COLO668 (cell line): ENCODE measurements at regions not wholly inside any gene's neighbourhood (a gene's known extent, or its start where the extent isn't known, plus 50 kb on each side); places are given as distances from the start of the nearest gene placed in this dataset.

Experiments used
- DNase-seq: peaks from one replicate; lab custom pipeline; 2025; ENCODE audit not compliant: unreplicated experiment; lab: John Stamatoyannopoulos, UW

- no peak for DNase-seq
These were observed 162.3 kb upstream of the KLF14 start for GRCh38 chr7:130896051-130896881.

DNA sequence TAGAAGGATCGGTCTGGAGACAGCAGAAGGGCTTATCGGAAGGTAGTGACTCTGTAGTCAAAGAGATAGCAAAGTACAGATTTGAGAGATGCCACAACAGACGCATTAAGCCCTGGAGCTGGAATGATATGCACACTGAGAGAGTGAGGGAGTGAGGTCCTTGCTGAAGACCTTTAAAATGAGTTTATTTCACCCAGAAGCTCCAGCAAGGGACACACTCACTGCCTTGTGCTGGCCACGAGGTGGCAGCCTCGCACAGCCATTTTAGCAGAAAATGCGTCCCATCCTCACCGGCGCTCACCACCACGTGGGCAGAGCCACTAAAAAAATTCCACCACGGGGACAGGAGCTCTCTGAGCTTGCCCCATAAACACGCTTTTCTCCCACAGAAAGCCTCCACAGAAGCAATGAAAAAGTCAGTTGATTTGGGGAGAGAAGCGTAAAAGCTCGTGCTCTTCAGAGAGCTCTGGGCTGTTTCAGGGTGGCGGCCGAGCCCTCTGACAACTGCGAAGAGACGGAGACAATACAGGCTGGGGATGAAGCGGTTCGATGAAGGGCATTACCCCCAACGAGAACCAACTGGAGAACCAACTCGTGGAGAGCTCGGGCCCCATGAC is 163.0 kb upstream of the KLF14 start:
- DNase-seq = peak; percentile 64

- peak; percentile 55 for DNase-seq
These were observed 163.8 kb upstream of the KLF14 start for GRCh38 chr7:130897515-130898419.

GRCh38 chr7:130899071-130899560 is 165.1 kb upstream of the KLF14 start:
- DNase-seq = no peak

DNA sequence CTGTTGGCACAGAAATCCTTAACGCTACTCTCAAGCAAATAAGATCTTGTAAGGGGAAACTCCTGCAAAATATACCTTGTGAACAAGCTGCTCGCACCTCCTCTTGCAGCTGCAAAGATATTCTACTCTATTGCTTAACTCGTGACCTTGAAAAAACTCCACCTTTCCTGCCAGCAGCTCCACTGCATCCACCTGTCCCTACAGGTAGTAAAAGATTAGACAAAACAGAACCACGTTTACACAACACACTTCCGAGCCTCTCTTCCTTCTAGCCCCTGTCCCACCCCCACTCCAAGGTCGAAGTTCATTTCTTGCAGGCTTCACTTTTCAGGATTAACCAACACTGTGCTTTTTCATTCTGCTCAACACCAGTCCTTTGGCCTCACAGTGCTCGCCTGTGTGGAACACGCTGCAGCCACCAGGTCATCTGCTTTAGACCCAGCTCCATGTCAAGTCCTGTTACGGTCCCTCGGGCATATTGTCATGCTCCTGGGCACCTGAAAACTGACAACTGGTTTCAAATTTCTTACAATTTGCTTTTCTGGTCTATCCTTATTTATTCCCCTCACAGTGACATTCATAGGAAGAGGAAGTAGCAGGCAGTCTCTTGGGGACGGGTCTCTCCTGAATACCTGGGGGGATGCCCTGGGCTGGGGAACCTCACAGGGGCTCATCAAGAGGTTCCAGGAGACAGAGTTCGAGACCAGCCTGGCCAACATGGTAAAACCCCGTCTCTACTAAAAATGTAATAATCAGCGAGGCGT is 165.8 kb upstream of the KLF14 start:
- DNase-seq = peak; percentile 60

DNA sequence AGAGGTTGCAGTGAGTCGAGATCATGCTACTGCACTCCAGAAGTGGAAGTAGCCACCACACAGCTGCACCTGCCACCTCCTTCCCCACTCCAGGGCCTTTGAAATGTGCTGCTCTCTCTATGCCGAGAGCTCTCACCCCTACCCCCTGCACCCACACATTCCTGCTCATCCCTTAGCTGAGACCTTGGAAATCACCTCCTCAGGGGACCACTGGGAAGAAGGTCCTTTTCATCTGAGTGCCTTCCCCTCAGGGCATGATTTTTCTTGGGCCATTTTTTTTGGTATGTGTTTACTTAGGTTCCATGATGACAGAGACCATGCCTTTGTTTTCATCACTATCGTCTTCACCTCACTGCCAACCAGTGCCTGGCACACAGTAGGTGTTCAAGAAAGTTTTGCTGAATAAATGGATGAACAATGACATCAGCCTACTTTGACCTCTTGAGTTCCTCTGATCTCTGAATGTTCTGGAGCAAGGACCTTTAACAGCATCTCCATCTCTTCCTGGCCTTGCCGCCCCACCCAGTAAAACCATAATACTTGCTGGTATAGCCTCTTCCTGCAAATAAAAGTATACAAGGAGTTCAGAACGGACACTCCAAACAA is 166.6 kb upstream of the KLF14 start:
- DNase-seq = no peak

DNA sequence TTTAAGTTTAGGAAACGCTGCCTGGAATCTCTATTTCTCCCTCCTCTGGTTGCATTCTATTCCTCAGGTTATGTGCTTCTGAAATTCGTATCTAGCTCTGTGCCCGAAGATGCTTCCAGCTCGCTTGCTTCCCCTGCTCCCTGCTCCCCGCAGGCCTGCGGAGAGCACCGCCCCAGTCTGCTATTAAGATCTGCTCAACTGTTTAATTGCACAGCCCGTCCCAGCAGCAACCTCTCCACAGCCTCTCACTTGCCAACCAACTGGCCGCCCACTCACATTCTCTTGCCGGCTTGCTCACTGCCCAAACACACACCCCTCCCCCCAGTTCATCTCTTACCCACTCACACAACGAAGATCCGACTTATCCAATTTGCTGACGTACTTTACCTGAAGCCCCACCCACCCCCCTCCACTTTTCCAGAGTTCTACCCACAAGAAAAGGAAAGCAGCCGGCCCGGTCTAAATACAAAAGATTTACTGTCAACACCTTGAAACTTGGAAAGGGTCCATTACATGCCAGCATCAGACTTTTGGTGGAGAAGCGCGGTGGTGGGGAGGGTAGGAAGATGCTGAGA is 167.3 kb upstream of the KLF14 start:
- DNase-seq = no peak

DNA sequence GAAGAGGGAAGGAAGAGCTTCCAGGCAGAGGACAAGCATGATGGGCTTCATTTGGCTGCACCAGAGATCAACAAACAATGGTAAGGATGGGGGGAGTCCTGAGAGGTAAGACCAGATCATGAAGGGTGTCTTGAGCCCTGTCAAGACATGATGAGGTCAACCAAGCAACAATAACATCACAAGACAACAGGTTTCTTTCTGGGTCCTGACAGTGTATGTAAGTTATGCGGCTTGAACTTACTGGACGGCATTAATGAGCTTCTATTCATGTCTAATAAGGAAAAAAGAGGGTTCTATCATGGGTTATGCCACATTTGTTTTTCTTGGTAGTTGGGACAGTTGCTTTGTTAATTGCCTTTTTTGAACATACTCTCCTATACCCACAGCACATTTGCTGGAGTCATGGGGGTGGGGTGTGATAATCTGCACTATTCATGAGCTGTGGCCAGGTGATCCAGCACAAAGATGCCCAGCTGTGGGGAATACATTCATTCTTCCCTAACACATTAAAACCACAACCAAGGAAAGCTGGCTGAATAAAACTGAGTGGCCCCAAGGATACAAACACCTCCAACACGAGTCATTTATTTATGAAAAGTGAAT is 168.8 kb upstream of the KLF14 start:
- DNase-seq = no peak

GRCh38 chr7:130903358-130903974 is 169.5 kb upstream of the KLF14 start:
- DNase-seq = no peak

- DNase-seq = no peak
These were observed 170.2 kb upstream of the KLF14 start for GRCh38 chr7:130904031-130904757.

DNA sequence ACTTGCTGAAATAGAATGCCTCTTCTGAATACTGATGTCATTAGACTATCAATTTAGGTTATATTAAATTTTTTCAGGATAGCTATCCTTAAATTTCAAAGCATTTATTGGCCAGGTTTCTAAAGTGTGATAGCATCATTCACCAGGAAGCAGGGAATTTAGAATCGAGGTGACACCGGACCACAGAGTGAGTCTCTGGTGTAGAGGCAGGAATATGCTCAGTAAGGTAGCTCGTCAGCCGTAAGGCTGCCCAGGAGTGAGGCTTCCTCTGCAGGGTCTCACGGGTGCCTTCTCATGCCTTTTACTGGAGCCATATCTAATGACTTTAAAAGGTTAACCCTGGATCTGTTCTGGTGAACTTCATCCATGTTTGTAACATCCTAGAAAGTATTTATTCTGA is 170.8 kb upstream of the KLF14 start:
- DNase-seq = no peak

- DNase-seq = no peak
These were observed 172.6 kb upstream of the KLF14 start for GRCh38 chr7:130906575-130906974.

DNA sequence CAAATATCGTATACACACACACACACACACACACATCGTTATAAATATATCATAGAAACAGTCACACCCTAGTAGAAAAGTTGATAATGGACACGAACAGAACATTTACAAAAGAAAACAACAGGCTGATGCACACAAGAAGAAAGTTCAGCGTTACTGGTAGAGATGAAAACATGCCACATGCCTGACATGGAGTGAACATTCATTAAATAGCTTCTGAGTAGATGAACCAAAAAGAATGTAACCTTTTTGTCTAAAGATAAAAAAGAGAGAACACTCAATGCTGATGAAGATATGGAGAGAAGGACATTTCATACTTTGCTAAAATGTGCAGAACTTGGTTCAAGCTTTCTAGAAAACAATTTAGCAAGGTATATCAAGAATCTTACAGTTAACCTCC is 173.4 kb upstream of the KLF14 start:
- no peak for DNase-seq

DNA sequence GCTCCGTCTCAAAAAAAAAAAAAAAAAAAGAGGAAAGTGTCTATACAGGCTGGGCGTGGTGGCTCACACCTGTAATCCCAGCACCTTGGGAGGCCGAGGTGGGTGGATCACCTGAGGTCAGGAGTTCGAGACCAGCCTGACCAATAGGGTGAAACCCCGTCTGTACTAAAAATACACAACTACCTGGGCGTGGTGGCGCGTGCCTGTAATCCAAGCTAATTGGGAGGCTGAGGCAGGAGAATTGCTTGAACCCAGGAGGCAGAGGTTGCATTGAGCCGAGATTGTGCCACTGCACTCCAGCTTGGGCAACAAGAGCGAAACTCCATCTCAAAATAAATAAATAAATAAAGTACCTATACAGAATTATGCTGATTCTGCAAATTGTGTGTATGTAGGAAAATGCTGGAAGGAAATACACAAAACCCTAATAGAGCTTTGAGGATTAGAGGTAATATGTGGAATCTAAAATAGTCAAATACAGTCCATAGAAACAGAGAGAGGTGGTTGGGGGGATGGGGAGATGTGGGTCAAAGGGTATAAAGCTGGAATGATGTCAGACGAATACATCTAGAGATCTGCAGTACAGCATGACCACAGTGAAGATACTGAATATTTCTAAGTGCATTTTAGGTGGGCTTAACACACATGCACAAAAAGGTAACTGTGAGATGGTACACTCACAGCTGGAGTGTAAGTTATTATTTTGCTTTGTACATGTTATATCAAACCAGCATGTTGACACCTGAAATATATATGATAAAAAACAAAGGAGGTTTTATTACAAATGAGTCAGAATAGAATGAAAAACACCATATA is 174.5 kb upstream of the KLF14 start:
- DNase-seq = no peak

DNA sequence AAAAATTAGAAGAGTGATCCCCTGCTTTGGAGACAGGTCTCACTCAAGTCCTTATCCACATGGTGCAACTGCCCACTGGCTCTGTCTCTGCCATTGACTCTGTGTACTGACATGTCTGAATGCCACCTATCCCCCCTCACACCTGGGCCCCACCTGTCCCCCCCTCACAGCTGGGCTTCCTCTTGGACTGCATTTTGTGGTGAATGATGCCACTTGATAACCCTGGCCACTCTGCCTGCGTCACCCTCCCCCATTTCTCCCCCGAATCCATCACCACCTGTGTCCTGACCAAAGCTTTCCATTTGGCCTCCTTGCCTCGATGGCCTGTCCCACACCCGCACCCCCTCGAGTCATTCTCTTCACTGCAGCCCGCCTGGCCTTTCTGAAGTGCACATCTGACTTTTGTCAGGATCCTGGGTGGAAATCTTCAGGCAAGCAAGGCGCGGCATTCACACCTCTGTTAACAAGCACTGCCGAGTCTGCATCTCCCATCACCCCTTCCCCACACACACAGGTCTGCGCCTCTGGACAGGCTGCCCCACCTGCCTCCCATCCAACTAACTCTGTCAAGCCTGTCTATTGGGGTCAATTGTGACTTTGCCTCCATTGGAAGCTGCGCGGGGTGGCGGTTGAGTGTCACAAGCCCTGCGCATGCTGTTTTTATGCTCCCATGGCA is 175.3 kb upstream of the KLF14 start:
- no peak for DNase-seq

DNA sequence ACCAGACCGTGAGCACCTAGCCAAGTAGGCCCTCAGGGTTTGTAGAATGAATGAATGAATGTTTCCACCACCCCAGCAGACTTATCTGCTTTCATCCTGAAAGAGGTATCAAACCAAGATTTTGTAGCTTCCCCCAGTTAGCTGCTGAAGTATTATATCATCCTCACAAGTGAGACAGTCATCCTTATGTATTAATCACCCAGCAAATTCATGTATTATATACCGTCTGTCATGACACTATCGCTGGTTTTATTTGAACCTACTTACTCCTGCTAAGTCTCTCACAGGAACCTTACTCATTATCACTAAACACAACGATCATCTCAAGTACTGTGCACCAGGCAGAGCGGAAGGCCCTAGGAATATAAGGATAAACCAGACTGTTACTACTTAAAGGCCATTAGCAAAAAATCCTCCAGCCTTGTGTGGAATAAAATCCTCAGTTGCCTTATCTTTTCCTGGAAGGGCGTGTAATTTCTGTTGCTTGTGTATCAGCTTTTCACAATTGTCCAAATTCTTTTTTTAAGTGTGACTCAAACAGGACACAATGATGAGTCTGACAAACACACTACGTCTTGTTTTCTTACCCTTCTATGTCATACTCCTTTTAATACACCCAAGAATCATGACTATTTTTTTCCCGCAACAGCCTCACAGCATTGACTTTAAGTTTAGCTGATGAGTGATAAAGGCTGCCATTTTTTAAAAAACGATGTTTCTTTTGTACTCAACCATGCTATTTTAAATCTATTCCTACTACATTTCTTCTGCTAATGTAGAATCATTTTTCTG is 176.1 kb upstream of the KLF14 start:
- DNase-seq = no peak
